Osteocyte (in vitro differentiated cells): ENCODE measurements at regions not wholly inside any gene's neighbourhood (a gene's known extent, or its start where the extent isn't known, plus 50 kb on each side); places are given as distances from the start of the nearest gene placed in this dataset.

Experiments
- DNase-seq: peaks from one replicate; pipeline ENCODE4 v3.0.0; 2021; ENCODE audit warnings: mixed read lengths; ENCODE audit not compliant: unreplicated experiment; ENCODE audit errors: extremely low spot score
- H3K27ac Mint-ChIP-seq: one replicate; pipeline ENCODE4 v1.8.0; 2021; ENCODE audit warnings: mild to moderate bottlenecking, mixed read lengths; ENCODE audit not compliant: unreplicated experiment
- H3K27me3 Mint-ChIP-seq: one replicate; pipeline ENCODE4 v1.8.0; 2021; ENCODE audit warnings: mixed read lengths; ENCODE audit not compliant: unreplicated experiment
- H3K36me3 Mint-ChIP-seq: one replicate; pipeline ENCODE4 v1.8.0; 2021; ENCODE audit warnings: mixed read lengths; ENCODE audit not compliant: unreplicated experiment
- H3K4me1 Mint-ChIP-seq: one replicate; pipeline ENCODE4 v1.8.0; 2021; ENCODE audit warnings: mixed read lengths; ENCODE audit not compliant: unreplicated experiment
- H3K4me3 Mint-ChIP-seq: one replicate; pipeline ENCODE4 v1.8.0; 2021; ENCODE audit warnings: mild to moderate bottlenecking, moderate library complexity, mixed read lengths; ENCODE audit not compliant: unreplicated experiment
- H3K9me3 Mint-ChIP-seq: one replicate; pipeline ENCODE4 v1.8.0; 2021; ENCODE audit warnings: mixed read lengths; ENCODE audit not compliant: unreplicated experiment
- CTCF ChIP-seq: fragments of 200-600 bp; sonication (generic); IDR thresholded peaks from 2 replicates; pipeline ENCODE4 v1.5.0; 2021; ENCODE audit warnings: antibody characterized with exemption, mild to moderate bottlenecking, moderate library complexity

DNA sequence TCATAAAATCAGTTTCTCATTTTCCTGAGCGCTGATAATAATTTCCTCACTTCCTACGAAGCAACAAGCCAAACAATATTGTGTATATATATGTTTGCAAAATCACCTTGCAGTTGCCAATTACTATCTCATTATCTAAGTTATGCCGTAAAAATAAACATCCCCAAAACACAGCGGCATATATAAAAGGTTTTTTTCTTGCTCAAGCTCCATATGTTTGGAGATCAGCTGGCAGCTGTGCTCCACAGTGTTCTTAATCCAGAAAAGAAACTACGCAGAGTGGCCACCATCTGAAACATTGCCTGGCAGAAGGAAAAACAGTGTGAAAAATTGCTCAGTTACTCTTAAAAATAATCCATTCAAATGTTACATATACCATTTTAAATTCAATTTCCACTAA is 951.4 kb downstream of the PLOD2 start:
- no peak for TF ChIP-seq CTCF
- H3K27me3 Mint-ChIP-seq: peaks cover 4% of the 10 kb centered on the region

DNA sequence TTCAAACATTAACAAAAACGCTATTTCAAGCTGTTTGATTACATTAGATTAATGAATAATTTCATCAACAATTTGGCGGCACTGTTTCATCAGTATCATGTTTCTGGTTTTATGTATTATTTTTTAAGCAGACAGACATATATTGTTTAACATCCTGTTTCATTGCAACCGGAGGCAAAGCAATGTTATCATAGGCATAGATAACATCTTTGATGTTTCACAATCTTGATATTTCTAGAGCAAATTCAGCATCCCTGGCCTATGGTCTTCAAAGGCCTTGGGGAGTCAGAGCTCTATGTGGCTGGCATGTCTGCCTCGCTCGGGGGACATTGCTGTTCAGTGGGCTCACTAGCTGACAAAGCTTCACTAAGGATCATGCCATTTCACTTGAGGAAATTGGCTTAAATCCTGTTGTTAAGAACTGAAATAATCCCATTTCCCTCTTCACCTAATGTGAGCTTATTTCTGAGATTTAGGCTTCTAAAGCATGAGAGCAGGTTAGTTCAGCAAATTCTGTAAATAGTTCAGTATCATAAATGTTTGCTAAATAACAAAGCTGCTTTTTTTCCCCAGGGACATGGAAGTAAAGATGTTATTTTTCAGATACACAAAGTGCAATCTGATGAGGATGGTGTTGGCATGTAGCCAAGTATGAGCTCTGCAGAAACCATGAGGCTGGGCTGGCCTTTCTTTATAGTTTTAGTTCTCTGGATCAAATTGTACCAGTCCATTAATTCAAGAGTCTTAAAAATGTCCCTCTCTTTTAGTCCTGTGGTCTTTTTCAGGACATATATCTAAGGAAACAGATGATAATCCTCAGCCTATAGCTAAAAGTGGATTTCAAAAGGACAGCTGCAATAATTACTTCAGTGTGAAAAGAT is 941.4 kb downstream of the PLOD2 start:
- no peak overlapping the region for H3K4me3 Mint-ChIP-seq
- TF ChIP-seq CTCF: no peak
- no peaks in the 10 kb centered on the region for H3K36me3 Mint-ChIP-seq
- H3K27me3 Mint-ChIP-seq: peaks cover 6% of the 10 kb centered on the region
- no peak overlapping the region for H3K27ac Mint-ChIP-seq
- no peak for DNase-seq
- H3K9me3 Mint-ChIP-seq: no peaks in the 10 kb centered on the region
- H3K4me1 Mint-ChIP-seq: no peaks in the 10 kb centered on the region

More for the DNA sequence above, 951.4 kb downstream of the PLOD2 start:
- Mint-ChIP-seq H3K27ac (no peak overlapping the region), H3K36me3 (no peaks in the 10 kb centered on the region), H3K4me3 (no peak overlapping the region), H3K9me3 (peaks cover 4% of the 10 kb centered on the region), H3K4me1 (no peaks in the 10 kb centered on the region)
- no peak for DNase-seq

DNA sequence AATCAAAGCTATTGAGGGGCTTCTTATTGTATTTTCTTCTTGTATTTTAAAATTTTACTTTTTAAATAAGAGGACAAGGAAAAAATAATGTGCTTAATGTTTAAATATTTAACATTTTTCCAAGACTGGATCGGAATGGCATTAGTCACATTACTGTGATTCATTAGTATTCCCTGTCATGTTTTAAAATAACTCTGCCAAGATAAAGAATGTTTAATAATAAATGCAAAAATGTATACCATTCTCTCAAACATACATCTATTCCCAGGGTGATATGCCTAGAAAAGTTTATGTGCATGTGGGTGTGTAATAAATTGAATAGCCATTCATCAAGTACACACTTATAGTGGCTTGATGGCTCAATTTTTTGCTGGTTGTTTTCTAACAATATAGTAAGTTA is 936.1 kb downstream of the PLOD2 start:
- Mint-ChIP-seq H3K27ac (no peak overlapping the region), H3K4me3 (no peak overlapping the region), H3K9me3 (no peaks in the 10 kb centered on the region), H3K4me1 (no peaks in the 10 kb centered on the region), H3K27me3 (no peaks in the 10 kb centered on the region), H3K36me3 (no peaks in the 10 kb centered on the region)
- no peak for TF ChIP-seq CTCF
- DNase-seq: no peak

- DNase-seq: no peak
- Mint-ChIP-seq H3K4me3 (no peak overlapping the region), H3K27ac (no peak overlapping the region), H3K27me3 (peaks cover 4% of the 10 kb centered on the region), H3K36me3 (no peaks in the 10 kb centered on the region), H3K9me3 (peaks cover 29% of the 10 kb centered on the region), H3K4me1 (peaks cover 9% of the 10 kb centered on the region)
- no peak for TF ChIP-seq CTCF
These were observed 917.1 kb downstream of the PLOD2 start for GRCh38 chr3:145243875-145244274.

- TF ChIP-seq CTCF: no peak
- peaks cover 9% of the 10 kb centered on the region for H3K4me1 Mint-ChIP-seq
- H3K4me3 Mint-ChIP-seq: no peak overlapping the region
- no peak overlapping the region for H3K27ac Mint-ChIP-seq
- H3K9me3 Mint-ChIP-seq: peaks cover 33% of the 10 kb centered on the region
- H3K36me3 Mint-ChIP-seq: no peaks in the 10 kb centered on the region
- peaks cover 4% of the 10 kb centered on the region for H3K27me3 Mint-ChIP-seq
- no peak for DNase-seq
These were observed 916.7 kb downstream of the PLOD2 start for GRCh38 chr3:145244327-145244726.
